Fibroblast of peridontal ligament (primary cell): ENCODE measurements at regions not wholly inside any gene's neighbourhood (a gene's known extent, or its start where the extent isn't known, plus 50 kb on each side); places are given as distances from the start of the nearest gene placed in this dataset.

Source experiments
- DNase-seq: peaks from one replicate; pipeline ENCODE4 v3.0.0-alpha.2; 2010; ENCODE audit errors: extremely low read depth

- peak; percentile 52 for DNase-seq
Measured at GRCh38 chr12:77352946-77353345, 287.6 kb upstream of the E2F7 start.

DNA sequence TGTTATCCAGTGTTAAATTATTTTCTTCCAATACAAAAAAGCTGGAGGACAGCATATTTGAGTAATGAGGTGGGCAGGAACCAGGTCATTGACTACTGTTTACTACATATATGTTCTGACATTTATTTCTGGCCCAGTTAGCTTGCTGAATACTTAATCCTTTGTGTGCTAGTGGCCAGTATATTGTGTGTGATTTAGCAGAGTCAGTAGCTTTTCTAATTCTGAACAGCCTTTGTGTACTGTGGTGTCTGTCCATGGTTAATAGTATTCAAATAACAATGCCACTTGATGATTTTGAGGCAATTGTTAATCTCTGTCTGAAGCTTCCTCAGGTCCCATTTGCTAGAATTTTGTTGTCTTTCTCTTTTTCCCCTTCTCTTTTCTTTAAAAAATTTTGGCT lies 286.5 kb upstream of the E2F7 start:
- DNase-seq, result no peak

DNA sequence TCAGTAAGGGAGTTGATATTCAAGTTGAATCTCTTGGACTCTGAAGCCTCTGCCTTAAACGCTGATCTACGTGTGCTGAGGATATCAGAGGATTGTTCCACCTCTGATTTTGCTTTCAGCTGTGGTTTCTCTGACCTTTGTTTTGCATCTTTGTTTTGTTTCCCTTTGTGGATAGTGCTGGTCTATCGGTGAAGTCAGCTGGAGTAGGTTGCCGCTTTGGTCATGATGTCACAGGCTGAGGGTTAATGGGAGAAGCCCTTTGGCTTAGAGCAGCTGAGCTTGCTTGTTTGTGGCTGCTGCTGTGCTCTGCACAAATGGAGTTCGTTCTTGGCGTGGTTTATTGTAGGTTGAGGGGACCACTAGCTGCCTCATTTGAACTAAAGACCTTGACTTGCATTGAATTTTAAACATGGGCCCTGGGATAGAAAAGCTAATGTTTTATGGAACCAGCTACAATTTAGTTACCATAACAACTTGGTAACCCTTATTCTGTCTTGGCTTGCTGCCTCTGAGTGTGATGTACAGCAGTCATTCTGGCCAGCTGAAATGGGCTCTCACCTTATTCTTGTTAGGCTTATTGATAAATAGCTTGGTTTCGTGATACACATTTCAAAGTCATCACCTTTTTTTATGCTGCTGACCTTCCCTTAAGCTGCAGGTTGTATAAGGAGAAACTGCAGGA lies 284.5 kb upstream of the E2F7 start:
- DNase-seq, result no peak

DNA sequence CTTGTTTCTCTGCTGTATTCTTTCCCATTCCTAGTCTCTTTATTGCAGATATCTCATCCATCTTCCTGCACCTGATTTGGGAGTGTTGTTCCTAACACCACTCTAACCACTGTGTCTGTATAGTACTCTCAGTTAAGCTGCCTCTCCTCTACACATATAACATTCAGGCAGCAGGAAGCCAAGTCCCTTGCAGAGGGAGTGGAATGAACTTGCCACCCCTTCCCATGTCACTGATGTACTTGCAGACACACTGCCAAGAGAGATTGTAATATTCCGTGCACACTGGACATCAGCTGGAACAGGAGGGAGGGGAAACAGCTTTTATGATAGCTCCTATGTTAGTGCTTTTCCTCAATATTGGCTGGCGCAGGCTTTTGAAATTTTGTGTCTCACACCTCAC lies 281.6 kb upstream of the E2F7 start:
- no peak for DNase-seq

DNA sequence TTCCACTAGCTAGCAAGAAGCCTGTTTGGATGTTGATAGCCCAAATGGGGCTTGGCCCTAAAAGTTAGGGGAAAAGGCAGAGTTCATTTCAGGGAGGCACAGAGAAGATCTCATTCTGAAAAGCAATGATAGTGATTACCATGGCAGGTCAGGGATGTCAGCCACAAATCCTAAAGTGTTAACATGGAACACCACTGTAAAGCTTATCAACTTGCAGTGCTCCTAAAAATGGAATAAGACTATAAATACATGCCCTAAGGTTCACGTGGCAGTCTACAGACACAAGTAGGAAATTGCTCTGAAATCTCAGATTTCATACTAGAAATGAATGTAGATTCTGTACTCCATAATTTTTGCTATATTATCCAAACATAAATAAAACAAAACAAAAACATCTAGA lies 280.0 kb upstream of the E2F7 start:
- no peak for DNase-seq

- no peak for DNase-seq
Measured at GRCh38 chr12:77344651-77345050, 279.3 kb upstream of the E2F7 start.

- peak; percentile 56 for DNase-seq
Measured at GRCh38 chr12:77343291-77343690, 277.9 kb upstream of the E2F7 start.

GRCh38 chr12:77342253-77342652 lies 276.9 kb upstream of the E2F7 start:
- no peak for DNase-seq

- DNase-seq, result peak; percentile 52
Measured at GRCh38 chr12:77339610-77340009, 274.2 kb upstream of the E2F7 start.

DNA sequence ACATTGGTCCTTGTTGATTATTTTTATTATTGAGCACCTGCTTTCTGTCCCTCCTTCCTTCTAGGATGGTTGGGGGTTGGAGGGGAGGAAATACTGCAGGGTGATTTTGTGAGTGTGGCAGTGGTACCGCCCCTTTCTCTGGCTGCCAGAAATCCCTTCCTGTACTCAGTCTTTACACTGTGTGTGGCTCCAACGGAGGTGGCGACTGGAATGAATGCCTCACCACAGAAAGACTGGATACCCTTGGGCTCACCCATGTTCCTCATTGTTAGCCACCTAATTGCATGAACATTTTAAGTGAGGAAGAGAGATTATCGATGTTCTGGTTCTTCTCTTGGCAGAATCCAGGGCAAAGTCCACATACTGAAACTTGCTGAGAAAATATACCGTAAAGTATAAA lies 272.0 kb upstream of the E2F7 start:
- no peak for DNase-seq

- no peak for DNase-seq
Measured at GRCh38 chr12:77334806-77335205, 269.4 kb upstream of the E2F7 start.

DNA sequence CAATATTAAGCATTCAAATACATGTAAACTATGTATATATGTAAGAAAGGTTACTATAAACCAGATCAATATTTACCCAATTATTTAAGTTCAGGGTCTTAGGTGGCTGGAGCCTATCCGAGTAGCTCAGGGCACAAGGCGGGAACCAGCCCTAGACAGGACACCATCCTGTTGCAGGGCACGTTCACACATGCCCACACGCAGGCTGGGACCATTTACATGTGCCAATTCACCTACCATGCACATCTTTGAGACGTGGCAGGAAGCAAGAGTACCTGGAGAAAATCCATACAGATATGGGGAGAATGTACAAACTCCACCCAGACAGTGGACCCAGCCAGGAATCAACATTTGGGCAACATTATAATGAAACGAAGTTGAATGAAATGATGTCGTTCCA lies 263.0 kb upstream of the E2F7 start:
- no peak for DNase-seq

DNA sequence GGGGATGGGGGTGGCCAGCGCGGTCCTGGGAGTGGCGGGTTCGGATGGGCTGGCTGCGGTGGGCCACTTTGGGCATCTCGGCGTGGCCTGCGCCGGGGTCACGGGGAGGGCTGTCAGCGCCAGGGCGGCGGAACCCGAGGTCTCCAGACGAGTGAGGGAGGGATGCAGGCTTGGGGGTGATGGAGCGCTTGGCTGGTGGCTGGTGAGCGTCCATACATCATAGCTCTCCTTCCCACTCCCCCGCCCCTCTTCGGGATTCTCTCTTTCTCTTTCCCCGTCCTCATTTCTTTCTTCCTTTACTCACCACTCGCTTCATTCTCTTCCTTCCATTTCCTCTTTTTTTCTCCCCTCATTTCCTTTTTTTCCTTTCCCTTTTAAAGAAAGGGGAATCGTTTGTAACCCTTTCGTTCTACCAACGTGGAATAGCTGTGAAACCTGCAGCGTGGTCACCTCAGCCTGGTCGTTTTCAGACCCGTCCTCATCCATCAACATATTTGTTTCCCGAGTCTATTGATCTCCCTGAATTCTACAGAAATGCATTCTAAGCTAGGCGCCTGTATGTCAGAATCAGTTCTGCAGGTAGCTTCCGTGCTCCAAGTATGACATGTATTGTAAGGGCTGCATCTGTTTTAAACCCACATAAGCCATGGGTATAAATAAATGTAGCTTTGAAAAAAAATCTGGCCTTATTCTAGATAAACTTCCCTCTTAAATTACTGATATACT lies 260.3 kb upstream of the E2F7 start:
- no peak for DNase-seq

DNA sequence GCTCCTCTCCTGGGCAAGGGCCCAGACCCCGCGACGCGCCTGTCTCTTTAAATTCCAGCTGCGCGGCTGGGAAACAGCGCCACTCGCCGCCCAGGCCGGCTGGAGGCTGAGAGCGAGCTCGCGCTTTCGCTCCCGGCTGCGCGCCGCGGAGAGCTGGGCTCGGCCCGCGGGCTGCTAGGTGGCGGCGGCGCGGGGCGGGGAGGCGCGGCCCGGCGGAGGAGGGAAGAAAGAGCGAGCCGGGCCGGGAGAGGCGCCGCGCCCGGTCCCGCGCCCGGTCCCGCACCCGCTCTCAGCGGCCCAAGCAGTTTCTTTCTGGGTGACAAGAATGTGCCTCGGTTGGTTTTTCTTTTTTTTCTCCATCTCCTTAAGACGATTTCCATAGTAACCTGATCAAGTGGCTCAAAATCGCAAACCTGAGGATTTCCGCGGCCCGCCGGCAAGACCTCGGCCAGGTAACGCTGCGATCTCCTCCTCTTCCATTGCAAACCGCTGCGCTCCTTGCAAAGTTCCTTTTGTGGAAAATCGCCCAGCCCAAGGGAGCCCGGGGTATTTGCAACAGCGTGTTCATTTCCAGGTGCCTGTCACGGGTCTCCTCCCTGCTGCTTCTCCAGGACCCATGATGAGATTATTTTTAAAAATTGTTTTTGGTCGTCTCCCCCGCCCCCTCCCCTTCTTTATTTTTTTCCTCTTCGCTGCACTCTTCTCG lies 259.5 kb upstream of the E2F7 start:
- peak; percentile 67 for DNase-seq

DNA sequence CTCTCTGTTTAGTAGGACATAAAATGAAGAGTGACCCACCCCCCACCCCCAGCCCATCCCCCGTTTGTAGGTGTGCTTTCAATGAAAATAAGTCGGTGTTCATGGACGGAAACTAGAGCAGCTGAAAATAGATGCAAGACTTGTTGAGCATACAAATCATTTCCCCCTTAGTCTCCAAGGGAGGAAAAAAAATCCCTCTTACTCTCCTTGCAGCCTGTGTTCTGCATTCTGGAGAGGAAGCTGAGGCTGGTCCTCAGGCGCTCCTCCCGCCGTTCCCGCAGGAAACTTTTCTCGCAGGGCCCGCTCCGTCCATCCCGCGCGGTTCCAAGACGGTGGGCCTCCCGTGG lies 259.0 kb upstream of the E2F7 start:
- DNase-seq, result no peak

- DNase-seq, result no peak
Measured at GRCh38 chr12:77323788-77324415, 258.5 kb upstream of the E2F7 start.

DNA sequence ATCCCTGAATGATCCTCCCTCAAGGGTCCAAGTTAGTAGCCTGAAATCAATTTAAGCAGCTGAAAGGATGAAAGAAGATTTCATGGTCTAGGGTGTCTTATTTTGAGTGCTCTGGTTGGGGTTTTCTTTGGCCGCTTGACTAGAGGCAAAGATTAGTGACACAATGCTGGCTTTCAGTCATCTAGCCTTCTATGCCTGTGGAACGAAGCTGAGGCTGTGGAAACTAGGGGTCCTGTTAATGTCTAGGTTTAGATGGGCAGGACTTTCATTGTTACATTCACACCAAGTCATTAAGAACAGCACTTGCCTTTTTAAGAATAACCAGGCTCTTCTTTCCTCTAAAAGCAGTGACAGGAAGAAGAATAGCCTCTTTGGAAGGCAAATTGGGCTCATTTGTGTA lies 253.8 kb upstream of the E2F7 start:
- no peak for DNase-seq

- no peak for DNase-seq
Measured at GRCh38 chr12:77315407-77315806, 250.0 kb upstream of the E2F7 start.

DNA sequence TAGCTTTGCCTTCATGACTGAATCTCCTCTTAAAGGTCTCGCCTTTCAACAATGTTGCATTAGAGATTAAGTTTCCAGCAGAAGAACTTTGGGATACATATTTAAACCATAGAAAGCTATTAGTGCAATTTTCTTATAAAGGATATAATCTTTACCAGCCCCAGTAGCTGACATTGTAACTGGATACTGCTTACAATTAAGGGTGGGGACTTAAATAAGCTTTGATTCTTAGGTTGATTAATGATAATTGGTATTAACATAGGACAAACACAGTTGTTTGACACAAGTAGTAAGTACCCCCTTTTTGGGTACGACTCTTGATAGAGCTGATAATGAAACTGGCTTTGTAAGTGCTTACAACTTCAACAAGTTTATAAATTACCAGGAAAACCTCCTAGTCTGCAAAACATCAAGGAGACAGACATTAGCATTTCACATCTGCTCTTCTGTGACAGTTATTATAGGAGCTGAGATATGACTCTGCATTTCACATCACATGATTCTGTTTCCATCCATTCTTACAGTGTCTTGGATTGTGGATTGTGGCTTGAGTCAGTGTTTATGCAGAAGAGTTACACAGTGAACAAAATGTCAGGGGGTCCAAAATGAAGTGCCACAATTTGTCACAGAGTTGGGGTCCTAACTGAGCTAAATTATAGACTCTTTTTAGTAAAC lies 249.1 kb upstream of the E2F7 start:
- no peak for DNase-seq

GRCh38 chr12:77308056-77308455 lies 242.7 kb upstream of the E2F7 start:
- no peak for DNase-seq

DNA sequence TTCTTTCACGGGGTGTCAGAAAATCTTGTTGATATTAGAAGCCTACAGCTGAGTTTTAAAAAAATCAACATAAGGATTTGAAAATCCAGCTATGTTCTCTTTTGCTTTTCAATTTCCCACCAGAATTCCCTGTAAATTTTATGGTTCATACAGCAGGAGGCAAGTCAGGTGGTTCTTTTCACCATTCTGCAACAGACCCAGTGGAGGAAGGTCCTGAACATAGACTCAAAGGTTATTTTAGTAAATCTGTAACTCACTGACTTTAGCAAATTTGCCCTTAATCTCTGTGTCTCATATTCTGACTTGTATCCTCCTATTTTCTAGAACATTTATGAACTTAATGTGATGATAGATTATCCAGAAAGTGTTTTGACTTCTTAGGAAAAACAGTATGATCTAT lies 235.4 kb upstream of the E2F7 start:
- no peak for DNase-seq
